ENCODE measurements at regions not wholly inside any gene's neighbourhood (a gene's known extent, or its start where the extent isn't known, plus 50 kb on each side); places are given as distances from the start of the nearest gene placed in this dataset.

GRCh38 chr17:33438578-33438977 lies 145.5 kb upstream of the ASIC2 start:
- no peak for DNase-seq (ENCODE audit: extremely low spot score, unreplicated experiment)
- peaks cover 3% of the 10 kb centered on the region for H3K4me1 Mint-ChIP-seq (ENCODE audit: unreplicated experiment)
- no peak overlapping the region for H3K27ac Mint-ChIP-seq
- no peaks in the 10 kb centered on the region for H3K9me3 Mint-ChIP-seq
- no peaks in the 10 kb centered on the region for H3K27me3 Mint-ChIP-seq
- no peaks in the 10 kb centered on the region for H3K36me3 Mint-ChIP-seq
- no peak for TF ChIP-seq CTCF (conservative IDR thresholded peaks at IDR 0.05)
- no peak overlapping the region for H3K4me3 Mint-ChIP-seq

GRCh38 chr17:33442320-33442719 lies 149.2 kb upstream of the ASIC2 start:
- no peaks in the 10 kb centered on the region for H3K36me3 Mint-ChIP-seq
- TF ChIP-seq CTCF (conservative IDR thresholded peaks at IDR 0.05), result no peak
- no peaks in the 10 kb centered on the region for H3K27me3 Mint-ChIP-seq
- H3K9me3 Mint-ChIP-seq, result no peaks in the 10 kb centered on the region
- H3K4me3 Mint-ChIP-seq, result no peak overlapping the region
- DNase-seq (ENCODE audit: extremely low spot score, unreplicated experiment), result no peak
- no peak overlapping the region for H3K27ac Mint-ChIP-seq
- no peaks in the 10 kb centered on the region for H3K4me1 Mint-ChIP-seq (ENCODE audit: unreplicated experiment)

DNA sequence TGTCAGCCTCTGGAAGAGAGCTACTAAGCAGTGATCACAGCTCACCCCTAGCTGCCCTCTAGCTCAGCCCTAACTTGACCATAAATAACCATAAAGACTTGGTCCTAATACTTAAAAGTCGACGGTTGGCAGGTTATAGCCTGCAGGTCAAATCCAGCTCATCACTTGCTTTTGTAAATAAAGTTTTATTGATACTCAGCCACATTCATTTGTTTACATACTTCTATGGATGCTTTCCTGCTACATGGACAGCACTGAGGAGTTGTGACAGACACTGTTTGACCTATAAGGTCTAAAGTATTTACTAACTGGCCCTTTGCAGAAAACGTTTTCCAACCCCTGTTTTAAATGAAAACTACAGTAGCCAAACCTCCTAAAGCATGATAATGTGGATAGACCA lies 151.6 kb upstream of the ASIC2 start:
- no peak overlapping the region for H3K4me3 Mint-ChIP-seq
- no peak for TF ChIP-seq CTCF (conservative IDR thresholded peaks at IDR 0.05)
- no peaks in the 10 kb centered on the region for H3K4me1 Mint-ChIP-seq (ENCODE audit: unreplicated experiment)
- H3K9me3 Mint-ChIP-seq, result peaks cover 4% of the 10 kb centered on the region
- H3K27ac Mint-ChIP-seq, result no peak overlapping the region
- H3K36me3 Mint-ChIP-seq, result no peaks in the 10 kb centered on the region
- no peaks in the 10 kb centered on the region for H3K27me3 Mint-ChIP-seq
- DNase-seq (ENCODE audit: extremely low spot score, unreplicated experiment), result no peak

DNA sequence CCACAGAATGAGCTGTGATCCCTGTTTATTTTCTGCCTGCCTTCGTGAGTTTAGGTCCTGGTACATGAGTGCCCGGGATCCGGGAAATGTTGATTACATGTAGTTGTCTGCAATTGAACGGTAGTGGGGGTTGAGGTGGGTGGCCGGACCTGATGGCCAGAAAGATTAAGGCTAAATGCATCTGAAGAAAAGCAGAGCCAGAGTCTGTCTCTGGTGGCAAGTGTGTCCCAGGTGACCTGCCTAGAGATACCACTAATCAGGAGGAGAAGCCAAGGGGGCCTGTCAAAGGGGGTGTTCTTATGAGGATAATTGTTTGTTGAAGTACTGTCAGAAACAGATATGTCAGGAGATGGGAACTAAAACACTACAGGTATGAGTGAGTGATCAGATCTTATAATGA lies 154.0 kb upstream of the ASIC2 start:
- no peak for TF ChIP-seq CTCF (conservative IDR thresholded peaks at IDR 0.05)
- Mint-ChIP-seq H3K27me3 (peaks cover 6% of the 10 kb centered on the region), H3K4me1 (ENCODE audit: unreplicated experiment) (no peaks in the 10 kb centered on the region), H3K27ac (no peak overlapping the region), H3K36me3 (no peaks in the 10 kb centered on the region), H3K9me3 (peaks cover 4% of the 10 kb centered on the region), H3K4me3 (no peak overlapping the region)
- no peak for DNase-seq (ENCODE audit: extremely low spot score, unreplicated experiment)

GRCh38 chr17:33451221-33451620 lies 158.1 kb upstream of the ASIC2 start:
- H3K36me3 Mint-ChIP-seq, result no peaks in the 10 kb centered on the region
- no peak overlapping the region for H3K27ac Mint-ChIP-seq
- TF ChIP-seq CTCF (conservative IDR thresholded peaks at IDR 0.05), result no peak
- H3K27me3 Mint-ChIP-seq, result peaks cover 21% of the 10 kb centered on the region
- H3K9me3 Mint-ChIP-seq, result peaks cover 4% of the 10 kb centered on the region
- H3K4me1 Mint-ChIP-seq (ENCODE audit: unreplicated experiment), result no peaks in the 10 kb centered on the region
- DNase-seq (ENCODE audit: extremely low spot score, unreplicated experiment), result no peak
- no peak overlapping the region for H3K4me3 Mint-ChIP-seq

- no peaks in the 10 kb centered on the region for H3K36me3 Mint-ChIP-seq
- peaks cover 52% of the 10 kb centered on the region for H3K27me3 Mint-ChIP-seq
- no peak overlapping the region for H3K4me3 Mint-ChIP-seq
- TF ChIP-seq CTCF (conservative IDR thresholded peaks at IDR 0.05), result no peak
- DNase-seq (ENCODE audit: extremely low spot score, unreplicated experiment), result no peak
- H3K27ac Mint-ChIP-seq, result no peak overlapping the region
- H3K4me1 Mint-ChIP-seq (ENCODE audit: unreplicated experiment), result peaks cover 4% of the 10 kb centered on the region
- no peaks in the 10 kb centered on the region for H3K9me3 Mint-ChIP-seq
These were observed 164.4 kb upstream of the ASIC2 start for GRCh38 chr17:33457477-33457876.
